DOHH2 (cell line): ENCODE measurements at regions not wholly inside any gene's neighbourhood (a gene's known extent, or its start where the extent isn't known, plus 50 kb on each side); places are given as distances from the start of the nearest gene placed in this dataset.

Source experiments
- CTCF ChIP-seq: fragments of 200-600 bp; sonication (generic); IDR thresholded peaks from one replicate; pipeline ENCODE4 v1.5.1; 2014; ENCODE audit warnings: antibody characterized with exemption, mild to moderate bottlenecking, low read depth, low read length; ENCODE audit not compliant: poor library complexity, severe bottlenecking
- EZH2phosphoT487 ChIP-seq: fragments of 200-600 bp; sonication (generic); IDR thresholded peaks from 2 replicates; pipeline ENCODE4 v1.6.1; 2017; ENCODE audit warnings: borderline replicate concordance, mild to moderate bottlenecking, antibody characterized with exemption, low read length, moderate library complexity, mixed read lengths

- TF ChIP-seq CTCF (no peak), EZH2phosphoT487 (no peak)
Measured at GRCh38 chr18:76752400-76752799, 70.0 kb upstream of the ZNF236 start.
